Motor neuron (in vitro differentiated cells): ENCODE measurements at regions not wholly inside any gene's neighbourhood (a gene's known extent, or its start where the extent isn't known, plus 50 kb on each side); places are given as distances from the start of the nearest gene placed in this dataset.
A peak's percentile ranks its signal among the peaks of the same experiment; 100 is the strongest.
"Not testable (repeated sequence)": the region's sequence is repeated elsewhere in the genome, so short reads cannot be mapped to it uniquely, and the experiment has no call there.

ENCODE experiments used
- ATAC-seq, 8 experiments: fragments of 200-7000 bp; cut with Tn5 transposase; replicated peaks in 6 of 8; 2 replicates each; pipeline ENCODE4 v1.8.0; 2021; ENCODE audit warnings: mild to moderate bottlenecking in 8 of 8, moderate library complexity in 8 of 8
- H3K27ac ChIP-seq, 2 donors: fragments of 250-450 bp; sonication (Bioruptor Pico); 2 replicates each; pipeline ENCODE4 v1.9.0; 2021; ENCODE audit warnings: antibody characterized with exemption in 2 of 2, mild to moderate bottlenecking in 2 of 2, moderate library complexity in 1 of 2
- H3K4me1 ChIP-seq, 2 donors: fragments of 250-450 bp; sonication (Bioruptor Pico); replicated peaks in 1 of 2; 2 replicates each; pipeline ENCODE4 v1.6.1; 2021; ENCODE audit warnings: antibody characterized with exemption in 2 of 2, mild to moderate bottlenecking in 2 of 2, moderate library complexity in 1 of 2
- H3K4me3 ChIP-seq, 5 donors: fragments of 250-450 bp; sonication (Bioruptor Pico); 2 replicates each; pipeline ENCODE4 v1.9.0; 2021; ENCODE audit warnings: antibody characterized with exemption in 5 of 5, mild to moderate bottlenecking in 5 of 5, moderate library complexity in 4 of 5
- WGBS, 10 experiments: fragments of 450-650 bp; shearing (Covaris generic); methylation state at CpG; one replicate each; pipeline ENCODE4 v1.0.0; 2022; 5-methylcytosine and 5-hydroxymethylcytosine counted together
- in situ Hi-C, 9 experiments: fragments of 400-800 bp; cut with MboI; loops; one replicate each; pipeline ENCODE4 v1.15.0; 2021; ENCODE audit warnings: low sequenced_read_pairs in 9 of 9, low pct_unique_long_range_greater_than_20kb in 2 of 9; ENCODE audit not compliant: unreplicated experiment in 9 of 9

GRCh38 chr2:122704109-122704563 lies 948.7 kb downstream of the TSN start:
- H3K4me1 ChIP-seq = no peaks in the 10 kb centered on the region
- ATAC-seq = no peak
- in situ Hi-C loops = no loop called here
- no peak overlapping the region for H3K27ac ChIP-seq
- H3K4me3 ChIP-seq = no peak overlapping the region
- 0 to 100% (median 75%) methylated on average over 1 of the region's 1 CpG; no CpG with 5 or more reads in 3 of the 10 experiments for WGBS, 10 experiments

GRCh38 chr2:122705746-122706145 lies 950.3 kb downstream of the TSN start:
- ATAC-seq = no peak
- no peak overlapping the region for H3K27ac ChIP-seq
- H3K4me1 ChIP-seq = no peaks in the 10 kb centered on the region
- 100% methylated on average over 1 of the region's 1 CpG; no CpG with 5 or more reads in 8 of the 10 experiments for WGBS, 10 experiments
- no peak overlapping the region for H3K4me3 ChIP-seq
- in situ Hi-C loops = no loop called here

GRCh38 chr2:122706757-122707223 lies 951.3 kb downstream of the TSN start:
- in situ Hi-C loops = no loop called here
- Histone ChIP-seq H3K27ac (no peak overlapping the region), H3K4me3 (no peak overlapping the region), H3K4me1 (no peaks in the 10 kb centered on the region)
- no peak for ATAC-seq
- 13 to 75% (median 53%) methylated on average over 1 to 3 of the region's 3 CpGs; no CpG with 5 or more reads in 3 of the 10 experiments for WGBS, 10 experiments

- Histone ChIP-seq H3K4me1 (no peaks in the 10 kb centered on the region), H3K27ac (no peak overlapping the region), H3K4me3 (no peak overlapping the region)
- in situ Hi-C loops = no loop called here
- WGBS, 10 experiments = 0 to 90% (median 67%) methylated on average over 1 of the region's 1 CpG; no CpG with 5 or more reads in 3 of the 10 experiments
- ATAC-seq = no peak
These were observed 951.9 kb downstream of the TSN start for GRCh38 chr2:122707224-122707824.

- in situ Hi-C loops = no loop called here
- no peak for ATAC-seq
- H3K27ac ChIP-seq = no peak overlapping the region
- H3K4me1 ChIP-seq = no peaks in the 10 kb centered on the region
- no peak overlapping the region for H3K4me3 ChIP-seq
- 0 to 100% (median 75%) methylated on average over 1 to 6 of the region's 6 CpGs; no CpG with 5 or more reads in 1 of the 10 experiments for WGBS, 10 experiments
These were observed 954.6 kb downstream of the TSN start for GRCh38 chr2:122710049-122710448.

GRCh38 chr2:122713800-122714199 lies 958.3 kb downstream of the TSN start:
- ATAC-seq = no peak
- H3K4me1 ChIP-seq = no peaks in the 10 kb centered on the region
- H3K27ac ChIP-seq = no peak overlapping the region
- WGBS, 10 experiments = 19 to 100% (median 80%) methylated on average over 1 to 2 of the region's 2 CpGs
- H3K4me3 ChIP-seq = no peak overlapping the region
- in situ Hi-C loops = no loop called here

GRCh38 chr2:122720822-122721221 lies 965.4 kb downstream of the TSN start:
- WGBS, 10 experiments = 76 to 82% (median 80%) methylated on average over 1 to 4 of the region's 4 CpGs; no CpG with 5 or more reads in 7 of the 10 experiments
- in situ Hi-C loops = not testable (repeated sequence)

GRCh38 chr2:122734766-122735424 lies 979.4 kb downstream of the TSN start:
- WGBS, 10 experiments = 0 to 88% (median 37%) methylated on average over 1 to 3 of the region's 4 CpGs
- peak in 4 of 8 experiments; percentile 19 to 66 (median 57) for ATAC-seq
- Histone ChIP-seq H3K27ac (peak overlapping the region in 1 of 2 donors; percentile 47), H3K4me1 (peaks cover 7 to 16% of the 10 kb centered on the region in 2 donors), H3K4me3 (no peak overlapping the region)
- in situ Hi-C loops = no loop called here

More at GRCh38 chr2:122720822-122721221, 965.4 kb downstream of the TSN start:
- H3K27ac ChIP-seq, ATAC-seq, H3K4me1 ChIP-seq, H3K4me3 ChIP-seq: not testable (repeated sequence)

- WGBS, 10 experiments = 4 to 100% (median 50%) methylated on average over 1 to 3 of the region's 3 CpGs; no CpG with 5 or more reads in 4 of the 10 experiments
- in situ Hi-C loops = no loop called here
- Histone ChIP-seq H3K4me1 (peaks cover 7 to 16% of the 10 kb centered on the region in 2 donors), H3K4me3 (no peak overlapping the region), H3K27ac (no peak overlapping the region)
- no peak for ATAC-seq
These were observed 980.8 kb downstream of the TSN start for GRCh38 chr2:122736279-122736678.

GRCh38 chr2:122737429-122738077 lies 982.1 kb downstream of the TSN start:
- WGBS, 10 experiments = 7 to 94% (median 85%) methylated on average over 1 to 7 of the region's 7 CpGs
- no peak overlapping the region for H3K27ac ChIP-seq
- in situ Hi-C loops = no loop called here
- H3K4me1 ChIP-seq = peaks cover 7 to 16% of the 10 kb centered on the region in 2 donors
- no peak overlapping the region for H3K4me3 ChIP-seq
- peak in 1 of 8 experiments; percentile 42 for ATAC-seq

GRCh38 chr2:122739732-122740593 lies 984.5 kb downstream of the TSN start:
- in situ Hi-C loops = no loop called here
- no peak overlapping the region for H3K27ac ChIP-seq
- WGBS, 10 experiments = 30 to 90% (median 73%) methylated on average over 1 to 5 of the region's 5 CpGs; no CpG with 5 or more reads in 2 of the 10 experiments
- peaks cover 2 to 8% of the 10 kb centered on the region in 2 donors for H3K4me1 ChIP-seq
- H3K4me3 ChIP-seq = no peak overlapping the region
- ATAC-seq = no peak

GRCh38 chr2:122740594-122740948 lies 985.1 kb downstream of the TSN start:
- ATAC-seq = no peak

More at GRCh38 chr2:122740594-122740948, 985.1 kb downstream of the TSN start:
- no peak overlapping the region for H3K4me3 ChIP-seq
- 0 to 100% (median 86%) methylated on average over 1 of the region's 1 CpG; no CpG with 5 or more reads in 3 of the 10 experiments for WGBS, 10 experiments
- in situ Hi-C loops = no loop called here
- H3K27ac ChIP-seq = no peak overlapping the region
- H3K4me1 ChIP-seq = peaks cover 0 to 2% of the 10 kb centered on the region in 2 donors
